GM12872 (cell line): ENCODE measurements at regions not wholly inside any gene's neighbourhood (a gene's known extent, or its start where the extent isn't known, plus 50 kb on each side); places are given as distances from the start of the nearest gene placed in this dataset.

Source experiments
- TF ChIP-seq, protein P1 (sequence below): IDR thresholded peaks from 3 replicates; pipeline ENCODE4 v1.5.1; 2011; ENCODE audit warnings: low read depth, mild to moderate bottlenecking, low read length, moderate library complexity; ENCODE audit not compliant: insufficient read depth

DNA sequence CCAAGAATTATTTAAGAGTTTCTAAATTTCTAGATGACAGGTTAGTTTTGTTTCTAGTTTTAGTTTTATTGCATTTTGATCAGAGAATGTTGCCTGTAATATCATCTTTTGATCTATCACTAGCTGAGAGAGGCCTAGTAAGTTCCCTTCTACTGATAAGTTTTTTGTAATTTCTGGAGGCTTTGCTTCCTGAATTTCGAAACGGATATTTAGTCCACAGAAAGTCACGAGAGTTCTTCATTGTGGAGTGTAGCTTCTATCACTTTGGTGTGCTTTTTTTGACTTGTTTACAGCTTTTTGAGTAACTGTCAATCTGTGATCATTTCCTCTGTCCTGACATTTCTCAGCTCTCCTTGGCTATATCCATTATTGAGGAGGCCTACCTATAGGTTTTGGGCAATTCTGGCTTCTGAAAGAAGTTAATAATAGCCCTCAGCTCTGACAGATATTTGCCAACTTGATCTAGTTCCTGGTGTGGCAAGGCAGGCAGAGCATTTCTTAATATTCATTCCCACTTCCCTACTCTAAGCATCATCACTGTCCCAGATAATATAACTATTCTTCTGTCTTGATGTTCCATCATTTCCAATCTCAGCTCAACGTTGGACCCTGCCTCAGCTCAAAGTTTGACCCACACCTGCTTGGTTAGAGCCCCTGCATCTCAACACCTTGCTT, 171.3 kb downstream of the BLID start:
- TF ChIP-seq, protein P1, sequence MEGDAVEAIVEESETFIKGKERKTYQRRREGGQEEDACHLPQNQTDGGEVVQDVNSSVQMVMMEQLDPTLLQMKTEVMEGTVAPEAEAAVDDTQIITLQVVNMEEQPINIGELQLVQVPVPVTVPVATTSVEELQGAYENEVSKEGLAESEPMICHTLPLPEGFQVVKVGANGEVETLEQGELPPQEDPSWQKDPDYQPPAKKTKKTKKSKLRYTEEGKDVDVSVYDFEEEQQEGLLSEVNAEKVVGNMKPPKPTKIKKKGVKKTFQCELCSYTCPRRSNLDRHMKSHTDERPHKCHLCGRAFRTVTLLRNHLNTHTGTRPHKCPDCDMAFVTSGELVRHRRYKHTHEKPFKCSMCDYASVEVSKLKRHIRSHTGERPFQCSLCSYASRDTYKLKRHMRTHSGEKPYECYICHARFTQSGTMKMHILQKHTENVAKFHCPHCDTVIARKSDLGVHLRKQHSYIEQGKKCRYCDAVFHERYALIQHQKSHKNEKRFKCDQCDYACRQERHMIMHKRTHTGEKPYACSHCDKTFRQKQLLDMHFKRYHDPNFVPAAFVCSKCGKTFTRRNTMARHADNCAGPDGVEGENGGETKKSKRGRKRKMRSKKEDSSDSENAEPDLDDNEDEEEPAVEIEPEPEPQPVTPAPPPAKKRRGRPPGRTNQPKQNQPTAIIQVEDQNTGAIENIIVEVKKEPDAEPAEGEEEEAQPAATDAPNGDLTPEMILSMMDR, result no peak

DNA sequence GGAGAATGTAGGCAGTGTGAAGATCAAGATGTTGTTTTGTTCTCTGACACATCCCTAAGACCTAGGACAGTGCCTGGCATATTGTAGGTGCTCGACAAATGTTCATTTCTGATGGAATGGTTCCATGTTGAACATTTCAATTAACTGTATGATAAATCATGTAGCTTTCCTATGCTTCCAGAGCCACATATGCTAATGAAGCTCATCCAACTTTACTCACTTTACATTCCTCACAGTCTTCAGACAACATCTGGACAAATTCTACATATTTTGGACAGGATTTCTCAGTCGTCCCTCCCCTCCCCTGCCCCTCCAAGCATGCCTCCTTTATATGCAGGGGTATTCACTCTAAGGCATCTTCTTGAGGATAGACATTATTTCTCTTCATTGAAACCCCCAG, 177.9 kb downstream of the BLID start:
- TF ChIP-seq, protein P1, result no peak

DNA sequence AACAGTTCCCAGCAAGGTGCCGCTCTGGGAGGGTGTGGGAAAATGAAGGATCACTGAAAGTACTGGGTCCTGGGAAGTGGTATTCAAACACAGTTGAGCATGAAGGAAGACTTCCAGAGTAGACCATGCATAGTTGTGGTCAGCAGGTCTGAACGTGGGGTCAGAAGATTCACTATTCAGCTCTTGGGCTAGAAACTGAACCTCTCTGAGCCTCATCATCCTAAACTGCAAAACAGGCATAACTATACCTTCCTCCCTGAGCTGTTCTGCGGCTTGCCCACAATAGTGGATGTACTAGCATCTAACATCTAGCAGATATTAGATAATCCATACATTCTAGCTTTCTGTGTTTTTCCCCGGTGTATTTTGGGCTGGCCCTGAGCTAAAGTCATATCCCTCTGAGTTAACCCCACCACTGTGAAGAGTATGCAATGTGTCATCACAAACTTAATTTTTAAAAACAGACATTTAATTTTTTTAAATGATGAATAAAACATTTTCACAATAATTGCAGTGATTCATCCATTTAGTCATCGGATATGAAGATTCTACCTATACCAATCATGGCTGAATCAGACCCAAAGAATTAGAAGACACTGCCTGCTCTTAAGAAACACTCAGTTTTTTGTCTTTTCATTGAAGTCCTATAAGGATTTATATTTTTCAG, 179.1 kb downstream of the BLID start:
- TF ChIP-seq, protein P1, result no peak

DNA sequence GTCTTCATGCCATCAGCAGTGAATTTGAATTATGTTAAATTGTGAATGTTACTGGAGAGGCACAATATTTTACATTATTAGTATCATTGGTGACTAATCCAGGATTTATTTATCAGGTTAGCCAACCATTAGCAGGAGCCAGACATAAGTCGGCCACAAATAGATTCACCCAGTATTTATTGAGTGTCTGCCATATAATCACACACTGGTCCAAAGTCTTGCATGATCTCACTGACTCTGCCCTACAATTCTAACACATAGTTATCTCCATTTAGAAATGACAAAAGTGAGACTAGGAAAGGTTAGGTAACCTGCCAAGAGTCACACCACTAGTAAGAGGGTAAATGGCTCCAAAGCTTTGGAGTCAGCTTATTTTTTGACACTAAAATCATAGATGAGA, 179.6 kb downstream of the BLID start:
- TF ChIP-seq, protein P1, result no peak

DNA sequence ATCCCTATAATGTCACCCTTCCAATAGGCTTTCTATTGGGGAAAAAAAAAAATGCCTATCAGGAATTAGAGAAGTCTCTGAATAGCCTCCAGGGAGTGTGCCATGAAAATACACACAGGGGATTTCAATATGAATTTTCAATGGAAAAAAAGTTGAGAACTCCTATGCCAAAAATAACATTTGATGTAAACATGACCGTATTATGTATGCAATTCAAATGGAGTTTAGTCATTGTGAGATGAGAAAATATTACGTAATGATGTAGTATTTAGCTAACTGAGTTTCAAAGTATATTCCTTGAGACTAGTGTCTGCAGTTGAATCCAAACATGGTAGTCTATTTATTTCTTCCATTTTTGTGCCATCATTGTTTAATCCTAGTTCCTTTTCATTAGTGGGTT, 182.3 kb downstream of the BLID start:
- TF ChIP-seq, protein P1, result no peak

DNA sequence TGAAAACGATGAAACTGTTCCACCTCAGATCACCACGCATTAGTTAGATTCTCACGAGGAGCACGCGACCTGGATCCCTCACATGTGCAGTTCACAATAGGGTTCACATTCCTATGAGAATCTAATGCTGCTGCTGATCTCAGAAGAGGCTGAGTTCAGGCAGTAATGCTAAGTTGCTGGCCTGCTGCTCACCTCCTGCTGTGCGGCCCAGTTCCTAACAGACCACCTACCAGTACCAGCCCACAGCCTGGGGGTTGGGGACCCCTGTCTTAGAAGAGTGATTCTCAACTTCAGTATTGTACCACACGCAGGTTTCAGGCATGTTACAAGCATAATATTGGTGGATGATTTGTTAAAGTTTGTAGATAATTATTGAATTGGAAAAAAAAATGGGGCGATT, 182.7 kb downstream of the BLID start:
- TF ChIP-seq, protein P1, result no peak

DNA sequence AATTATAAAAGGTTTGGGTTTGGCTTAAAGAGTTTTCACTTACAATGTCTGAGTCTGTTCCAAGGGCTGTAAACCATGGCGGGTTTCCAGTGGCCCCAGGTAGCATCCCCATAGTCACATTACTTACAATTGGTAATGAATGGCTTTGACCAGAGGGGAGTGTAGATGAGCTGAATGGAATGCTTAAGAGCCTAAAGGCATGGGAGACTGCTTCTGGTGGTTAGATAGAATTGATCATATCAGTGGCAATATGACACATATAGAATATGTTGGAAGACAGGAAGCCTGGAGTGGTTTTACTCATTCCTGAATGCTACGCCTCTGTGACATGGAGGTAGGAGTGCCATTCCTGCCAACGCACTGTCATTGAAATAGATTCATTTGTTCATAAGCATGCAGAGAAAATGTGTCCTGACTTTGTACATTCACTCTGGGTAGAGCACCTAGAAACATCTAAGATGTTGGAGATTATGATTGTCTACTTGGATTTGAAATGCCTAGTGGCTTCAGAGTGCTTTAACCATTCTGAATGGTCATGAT, 183.3 kb downstream of the BLID start:
- TF ChIP-seq, protein P1, result no peak
